Liver (tissue), 8 donors: ENCODE measurements at regions not wholly inside any gene's neighbourhood (a gene's known extent, or its start where the extent isn't known, plus 50 kb on each side); places are given as distances from the start of the nearest gene placed in this dataset.

Experiments used
- DNase-seq: peaks from one replicate; pipeline ENCODE4 v3.0.0-alpha.2; 2017; ENCODE audit warnings: low spot score
- H3K27ac ChIP-seq, 2 donors: one replicate each; pipeline ENCODE4 v1.7.0; 2013; ENCODE audit warnings: inconsistent platforms in 2 of 2, low read length in 2 of 2, control low read depth in 1 of 2, low read depth in 1 of 2, mild to moderate bottlenecking in 1 of 2
- H3K27me3 ChIP-seq, 4 donors: one replicate each; pipeline versions ENCODE4 v1.6.1 to v1.7.0; 2013; ENCODE audit warnings: low read length in 3 of 4, inconsistent platforms in 1 of 4, mild to moderate bottlenecking in 1 of 4, moderate library complexity in 1 of 4; ENCODE audit not compliant: control insufficient read depth in 4 of 4, insufficient read depth in 4 of 4
- H3K36me3 ChIP-seq, 4 donors: one replicate each; pipeline versions ENCODE4 v1.6.1 to v1.7.0; 2013; ENCODE audit warnings: low read length in 3 of 4, mild to moderate bottlenecking in 3 of 4, low read depth in 1 of 4, moderate library complexity in 1 of 4; ENCODE audit not compliant: control insufficient read depth in 4 of 4, insufficient read depth in 3 of 4
- H3K4me1 ChIP-seq, 4 donors: one replicate each; pipeline versions ENCODE4 v1.6.1 to v1.7.0; 2013; ENCODE audit warnings: low read length in 3 of 4, mild to moderate bottlenecking in 3 of 4, moderate library complexity in 1 of 4; ENCODE audit not compliant: control insufficient read depth in 4 of 4, insufficient read depth in 4 of 4
- H3K4me3 ChIP-seq, 3 donors: one replicate each; pipeline versions ENCODE4 v1.6.1 to v1.7.0; 2013; ENCODE audit warnings: low read length in 3 of 3, control low read depth in 1 of 3, low read depth in 1 of 3, mild to moderate bottlenecking in 1 of 3
- H3K9ac ChIP-seq, 2 donors: one replicate each; pipeline ENCODE4 v1.7.0; 2013; ENCODE audit warnings: low read length in 2 of 2, mild to moderate bottlenecking in 2 of 2, moderate library complexity in 2 of 2, control low read depth in 1 of 2, low read depth in 1 of 2
- H3K9me3 ChIP-seq, 4 donors: one replicate each; pipeline versions ENCODE4 v1.6.1 to v1.7.0; 2013; ENCODE audit warnings: low read length in 3 of 4; ENCODE audit not compliant: control insufficient read depth in 4 of 4
- EGR1 ChIP-seq, 2 donors: IDR thresholded peaks; 2 replicates each; pipeline ENCODE4 v1.6.1; 2016 to 2018; ENCODE audit warnings: antibody characterized with exemption in 2 of 2, low read depth in 2 of 2
- FOXA1 ChIP-seq: IDR thresholded peaks from 2 replicates; pipeline ENCODE4 v1.6.1; 2016; ENCODE audit warnings: antibody characterized with exemption
- FOXA2 ChIP-seq: IDR thresholded peaks from 2 replicates; pipeline ENCODE4 v1.6.1; 2016; ENCODE audit warnings: antibody characterized with exemption
- GABPA ChIP-seq, 2 donors: IDR thresholded peaks in 1 of 2; conservative IDR thresholded peaks in 1 of 2; 2 replicates each; pipeline ENCODE4 v1.6.1; 2016; ENCODE audit warnings: antibody characterized with exemption in 2 of 2, mild to moderate bottlenecking in 1 of 2, moderate library complexity in 1 of 2
- HNF4A ChIP-seq, 2 donors: conservative IDR thresholded peaks; 2 replicates each; pipeline ENCODE4 v1.6.1; 2016; ENCODE audit warnings: antibody characterized with exemption in 2 of 2, mild to moderate bottlenecking in 2 of 2
- HNF4G ChIP-seq: IDR thresholded peaks from 2 replicates; pipeline ENCODE4 v1.6.1; 2016; ENCODE audit warnings: antibody characterized with exemption
- JUND ChIP-seq, 2 donors: IDR thresholded peaks; 2 replicates each; pipeline ENCODE4 v1.6.1; 2016; ENCODE audit warnings: antibody characterized with exemption in 2 of 2
- NR2F2 ChIP-seq: IDR thresholded peaks from 2 replicates; pipeline ENCODE4 v1.6.1; 2016; ENCODE audit warnings: antibody characterized with exemption
- RAD21 ChIP-seq, 2 donors: IDR thresholded peaks; 2 replicates each; pipeline ENCODE4 v1.6.1; 2016; ENCODE audit warnings: antibody characterized with exemption in 2 of 2, mild to moderate bottlenecking in 2 of 2
- RXRA ChIP-seq, 2 donors: IDR thresholded peaks; 2 replicates each; pipeline ENCODE4 v1.6.1; 2017 to 2018; ENCODE audit warnings: antibody characterized with exemption in 2 of 2, mild to moderate bottlenecking in 1 of 2
- SP1 ChIP-seq: IDR thresholded peaks from 2 replicates; pipeline ENCODE4 v1.6.1; 2018; ENCODE audit warnings: antibody characterized with exemption, mild to moderate bottlenecking
- TAF1 ChIP-seq: conservative IDR thresholded peaks from 2 replicates; pipeline ENCODE4 v1.6.1; 2016; ENCODE audit warnings: antibody characterized with exemption, mild to moderate bottlenecking
- YY1 ChIP-seq: IDR thresholded peaks from 2 replicates; pipeline ENCODE4 v1.6.1; 2016; ENCODE audit warnings: antibody characterized with exemption, mild to moderate bottlenecking
- WGBS: extraction: QIAGEN DNeasy Blood & Tissue Kit; methylation state at CpG from one replicate; pipeline ENCODE4 v1.1.7; 2013; 5-methylcytosine and 5-hydroxymethylcytosine counted together
- TF ChIP-seq, protein P1 (sequence below): IDR thresholded peaks from 2 replicates; pipeline ENCODE4 v1.6.1; 2016; ENCODE audit warnings: antibody characterized with exemption
- TF ChIP-seq, protein P2 (sequence below): IDR thresholded peaks from 2 replicates; pipeline ENCODE4 v1.6.1; 2016; ENCODE audit warnings: antibody characterized with exemption
- TF ChIP-seq, protein P3 (sequence below): IDR thresholded peaks from 2 replicates; pipeline ENCODE4 v1.6.1; 2016; ENCODE audit warnings: antibody characterized with exemption
- TF ChIP-seq, protein P4 (sequence below): IDR thresholded peaks from 2 replicates; pipeline ENCODE4 v1.6.1; 2016; ENCODE audit warnings: antibody characterized with exemption, mild to moderate bottlenecking
- TF ChIP-seq, protein P5 (sequence below): fragments of 150-350 bp; IDR thresholded peaks from 2 replicates; pipeline ENCODE4 v1.5.1; 2017; ENCODE audit warnings: improper control_type of control experiment, low read depth, low read length; ENCODE audit not compliant: missing input control
- donor health status: healthy.
- donor health status: healthy.
- donor health status: healthy.
- donor health status: healthy.
- donor health status: healthy.

DNA sequence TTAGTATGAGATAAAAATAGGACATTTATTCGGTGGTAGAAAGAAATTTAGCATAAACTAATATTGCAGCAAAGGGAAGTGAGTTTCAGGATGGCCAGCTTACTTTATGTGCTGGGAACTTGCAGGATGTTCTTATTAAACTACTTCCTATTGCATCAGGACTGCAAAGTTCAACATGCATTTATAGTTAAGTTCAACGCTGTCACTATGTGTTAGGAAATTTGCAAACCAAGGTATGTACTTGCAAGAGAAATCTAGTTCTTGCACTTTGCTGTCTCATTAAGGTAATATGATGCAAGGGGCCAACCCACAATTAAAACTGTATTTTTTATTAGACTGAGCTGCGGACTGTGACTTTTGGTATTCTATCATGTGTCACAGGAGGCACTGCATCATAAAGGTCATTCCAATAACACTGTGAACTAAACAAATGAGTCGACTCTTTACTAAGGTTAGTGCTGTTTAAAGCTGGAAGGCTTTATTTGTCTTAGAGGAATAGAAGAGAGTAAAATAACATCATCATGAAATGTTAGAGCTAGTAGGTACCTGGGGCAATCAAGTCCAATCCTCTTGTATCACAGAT is 1525.7 kb upstream of the TENM3 start:
- Histone ChIP-seq H3K27me3 (no peaks in the 10 kb centered on the region), H3K9me3 (peaks cover 0 to 3% (median 0%) of the 10 kb centered on the region in 4 donors), H3K27ac (no peak overlapping the region), H3K9ac (no peak overlapping the region), H3K4me3 (no peak overlapping the region), H3K4me1 (no peaks in the 10 kb centered on the region), H3K36me3 (no peaks in the 10 kb centered on the region)
- 57% methylated on average over 4 of the region's 4 CpGs for WGBS
- DNase-seq = no peak
- TF ChIP-seq, protein P1, sequence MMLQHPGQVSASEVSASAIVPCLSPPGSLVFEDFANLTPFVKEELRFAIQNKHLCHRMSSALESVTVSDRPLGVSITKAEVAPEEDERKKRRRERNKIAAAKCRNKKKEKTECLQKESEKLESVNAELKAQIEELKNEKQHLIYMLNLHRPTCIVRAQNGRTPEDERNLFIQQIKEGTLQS = no peak
- TF ChIP-seq, protein P2, sequence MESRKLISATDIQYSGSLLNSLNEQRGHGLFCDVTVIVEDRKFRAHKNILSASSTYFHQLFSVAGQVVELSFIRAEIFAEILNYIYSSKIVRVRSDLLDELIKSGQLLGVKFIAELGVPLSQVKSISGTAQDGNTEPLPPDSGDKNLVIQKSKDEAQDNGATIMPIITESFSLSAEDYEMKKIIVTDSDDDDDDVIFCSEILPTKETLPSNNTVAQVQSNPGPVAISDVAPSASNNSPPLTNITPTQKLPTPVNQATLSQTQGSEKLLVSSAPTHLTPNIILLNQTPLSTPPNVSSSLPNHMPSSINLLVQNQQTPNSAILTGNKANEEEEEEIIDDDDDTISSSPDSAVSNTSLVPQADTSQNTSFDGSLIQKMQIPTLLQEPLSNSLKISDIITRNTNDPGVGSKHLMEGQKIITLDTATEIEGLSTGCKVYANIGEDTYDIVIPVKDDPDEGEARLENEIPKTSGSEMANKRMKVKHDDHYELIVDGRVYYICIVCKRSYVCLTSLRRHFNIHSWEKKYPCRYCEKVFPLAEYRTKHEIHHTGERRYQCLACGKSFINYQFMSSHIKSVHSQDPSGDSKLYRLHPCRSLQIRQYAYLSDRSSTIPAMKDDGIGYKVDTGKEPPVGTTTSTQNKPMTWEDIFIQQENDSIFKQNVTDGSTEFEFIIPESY = no peak
- TF ChIP-seq HNF4G = no peak
- no peak for TF ChIP-seq RAD21 (IDR thresholded peaks at IDR 0.05)
- TF ChIP-seq, protein P3, sequence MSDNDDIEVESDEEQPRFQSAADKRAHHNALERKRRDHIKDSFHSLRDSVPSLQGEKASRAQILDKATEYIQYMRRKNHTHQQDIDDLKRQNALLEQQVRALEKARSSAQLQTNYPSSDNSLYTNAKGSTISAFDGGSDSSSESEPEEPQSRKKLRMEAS = no peak
- no peak for TF ChIP-seq NR2F2
- no peak for TF ChIP-seq GABPA (IDR thresholded peaks at IDR 0.05 in 1 of 2, conservative IDR thresholded peaks at IDR 0.05 in 1 of 2)
- no peak for TF ChIP-seq SP1
- TF ChIP-seq EGR1 (IDR thresholded peaks at IDR 0.05; ENCODE audit: low read depth in 2 of 2) = no peak
- TF ChIP-seq FOXA2 = no peak
- no peak for TF ChIP-seq TAF1
- TF ChIP-seq RXRA (IDR thresholded peaks at IDR 0.05) = no peak
- TF ChIP-seq YY1 = no peak
- TF ChIP-seq, protein P4, sequence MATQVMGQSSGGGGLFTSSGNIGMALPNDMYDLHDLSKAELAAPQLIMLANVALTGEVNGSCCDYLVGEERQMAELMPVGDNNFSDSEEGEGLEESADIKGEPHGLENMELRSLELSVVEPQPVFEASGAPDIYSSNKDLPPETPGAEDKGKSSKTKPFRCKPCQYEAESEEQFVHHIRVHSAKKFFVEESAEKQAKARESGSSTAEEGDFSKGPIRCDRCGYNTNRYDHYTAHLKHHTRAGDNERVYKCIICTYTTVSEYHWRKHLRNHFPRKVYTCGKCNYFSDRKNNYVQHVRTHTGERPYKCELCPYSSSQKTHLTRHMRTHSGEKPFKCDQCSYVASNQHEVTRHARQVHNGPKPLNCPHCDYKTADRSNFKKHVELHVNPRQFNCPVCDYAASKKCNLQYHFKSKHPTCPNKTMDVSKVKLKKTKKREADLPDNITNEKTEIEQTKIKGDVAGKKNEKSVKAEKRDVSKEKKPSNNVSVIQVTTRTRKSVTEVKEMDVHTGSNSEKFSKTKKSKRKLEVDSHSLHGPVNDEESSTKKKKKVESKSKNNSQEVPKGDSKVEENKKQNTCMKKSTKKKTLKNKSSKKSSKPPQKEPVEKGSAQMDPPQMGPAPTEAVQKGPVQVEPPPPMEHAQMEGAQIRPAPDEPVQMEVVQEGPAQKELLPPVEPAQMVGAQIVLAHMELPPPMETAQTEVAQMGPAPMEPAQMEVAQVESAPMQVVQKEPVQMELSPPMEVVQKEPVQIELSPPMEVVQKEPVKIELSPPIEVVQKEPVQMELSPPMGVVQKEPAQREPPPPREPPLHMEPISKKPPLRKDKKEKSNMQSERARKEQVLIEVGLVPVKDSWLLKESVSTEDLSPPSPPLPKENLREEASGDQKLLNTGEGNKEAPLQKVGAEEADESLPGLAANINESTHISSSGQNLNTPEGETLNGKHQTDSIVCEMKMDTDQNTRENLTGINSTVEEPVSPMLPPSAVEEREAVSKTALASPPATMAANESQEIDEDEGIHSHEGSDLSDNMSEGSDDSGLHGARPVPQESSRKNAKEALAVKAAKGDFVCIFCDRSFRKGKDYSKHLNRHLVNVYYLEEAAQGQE = no peak
- TF ChIP-seq JUND (IDR thresholded peaks at IDR 0.05) = no peak
- TF ChIP-seq, protein P5, sequence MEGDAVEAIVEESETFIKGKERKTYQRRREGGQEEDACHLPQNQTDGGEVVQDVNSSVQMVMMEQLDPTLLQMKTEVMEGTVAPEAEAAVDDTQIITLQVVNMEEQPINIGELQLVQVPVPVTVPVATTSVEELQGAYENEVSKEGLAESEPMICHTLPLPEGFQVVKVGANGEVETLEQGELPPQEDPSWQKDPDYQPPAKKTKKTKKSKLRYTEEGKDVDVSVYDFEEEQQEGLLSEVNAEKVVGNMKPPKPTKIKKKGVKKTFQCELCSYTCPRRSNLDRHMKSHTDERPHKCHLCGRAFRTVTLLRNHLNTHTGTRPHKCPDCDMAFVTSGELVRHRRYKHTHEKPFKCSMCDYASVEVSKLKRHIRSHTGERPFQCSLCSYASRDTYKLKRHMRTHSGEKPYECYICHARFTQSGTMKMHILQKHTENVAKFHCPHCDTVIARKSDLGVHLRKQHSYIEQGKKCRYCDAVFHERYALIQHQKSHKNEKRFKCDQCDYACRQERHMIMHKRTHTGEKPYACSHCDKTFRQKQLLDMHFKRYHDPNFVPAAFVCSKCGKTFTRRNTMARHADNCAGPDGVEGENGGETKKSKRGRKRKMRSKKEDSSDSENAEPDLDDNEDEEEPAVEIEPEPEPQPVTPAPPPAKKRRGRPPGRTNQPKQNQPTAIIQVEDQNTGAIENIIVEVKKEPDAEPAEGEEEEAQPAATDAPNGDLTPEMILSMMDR = no peak
- no peak for TF ChIP-seq FOXA1
- no peak for TF ChIP-seq HNF4A (conservative IDR thresholded peaks at IDR 0.05)
